K562 (cell line): ENCODE measurements at regions not wholly inside any gene's neighbourhood (a gene's known extent, or its start where the extent isn't known, plus 50 kb on each side); places are given as distances from the start of the nearest gene placed in this dataset.

Source experiments
- ATAC-seq: fragments of 200-7000 bp; cut with Tn5 transposase; 3 replicates; pipeline ENCODE4 v1.9.1; 2020; ENCODE audit warnings: moderate library complexity
- BruUV-seq: library from RNA; stranded (reverse); fragments of 400-500 nt; replicated peaks from 2 replicates; lab custom pipeline; 2021; lab: Mats Ljungman, UMichigan
- CTCF ChIA-PET: fragments of 300-600 bp; formaldehyde crosslinking; extraction: SDS; loops from one replicate; lab custom pipeline; 2021; ENCODE audit warnings: low intra/inter-chr PET ratio; lab: Yijun Ruan, JAX
- POLR2A ChIA-PET: fragments of 300-600, 350-650 bp; sonication (Branson Sonifier 250); formaldehyde crosslinking; extraction: SDS; loops from one replicate; lab custom pipeline; 2021; ENCODE audit warnings: antibody characterized with exemption, inconsistent platforms; lab: Yijun Ruan, JAX
- DNase-seq, 4 experiments: peaks; one replicate each; pipeline versions ENCODE4 v3.0.0 to v3.0.0-alpha.2; 2011 to 2018; ENCODE audit warnings: low spot score in 3 of 4, mixed read lengths in 3 of 4; ENCODE audit errors: extremely low read depth in 1 of 4
- FAIRE-seq: peaks from 2 replicates; lab custom pipeline; 2011; peaks lifted over from hg19 to GRCh38; lab: Jason Lieb, UNC
- H2AFZ ChIP-seq: 2 replicates; pipeline ENCODE4 v1.6.0; 2011; ENCODE audit warnings: low read depth, low read length, control low read depth, inconsistent platforms
- H3K27ac ChIP-seq: fragments of 200-600 bp; 3 replicates; pipeline ENCODE4 v1.8.0; 2011; ENCODE audit warnings: low read depth, mild to moderate bottlenecking, control low read depth, inconsistent platforms, low read length, moderate library complexity, mixed read lengths; ENCODE audit errors: extremely low read depth
- H3K27me3 ChIP-seq, 2 experiments: fragments of 300-600 bp in 1 of 2; 2 replicates in 1 of 2; 3 replicates in 1 of 2; pipeline versions ENCODE4 v1.6.0 to v1.8.0; 2011; ENCODE audit warnings: inconsistent platforms in 2 of 2, low read length in 2 of 2, mild to moderate bottlenecking in 1 of 2, mixed read lengths in 1 of 2, moderate library complexity in 1 of 2; ENCODE audit not compliant: control insufficient read depth in 2 of 2, insufficient read depth in 2 of 2
- H3K36me3 ChIP-seq: fragments of 300-600 bp; 3 replicates; pipeline ENCODE4 v1.8.0; 2011; ENCODE audit warnings: mild to moderate bottlenecking, low read length, inconsistent platforms; ENCODE audit not compliant: control insufficient read depth, insufficient read depth
- H3K4me1 ChIP-seq, 2 experiments: fragments of 200-600 bp in 1 of 2; replicated peaks in 1 of 2; 2 replicates in 1 of 2; 3 replicates in 1 of 2; pipeline versions ENCODE4 v1.5.1 to v1.8.0; 2011; ENCODE audit warnings: inconsistent platforms in 2 of 2, low read length in 2 of 2, mild to moderate bottlenecking in 1 of 2, mixed read lengths in 1 of 2, moderate library complexity in 1 of 2; ENCODE audit not compliant: control insufficient read depth in 2 of 2, insufficient read depth in 2 of 2
- H3K4me2 ChIP-seq: 2 replicates; pipeline ENCODE4 v1.6.1; 2011; ENCODE audit warnings: low read length, control low read depth, inconsistent platforms, mixed read lengths; ENCODE audit not compliant: insufficient read depth
- H3K4me3 ChIP-seq: fragments of 200-600 bp; sonication (generic), shearing (Covaris generic); 2 replicates; pipeline ENCODE4 v1.5.1; 2016; ENCODE audit warnings: control low read depth, inconsistent platforms
- H3K79me2 ChIP-seq: fragments of 200-600 bp; 3 replicates; pipeline ENCODE4 v1.8.0; 2011; ENCODE audit warnings: low read length, inconsistent platforms; ENCODE audit not compliant: control insufficient read depth, insufficient read depth
- H3K9ac ChIP-seq, 2 experiments: 2 replicates each; pipeline versions ENCODE4 v1.6.0 to v1.6.1; 2011; ENCODE audit warnings: low read depth in 2 of 2, low read length in 2 of 2, control low read depth in 1 of 2, inconsistent platforms in 1 of 2, mild to moderate bottlenecking in 1 of 2, mixed read lengths in 1 of 2; ENCODE audit not compliant: insufficient read depth in 1 of 2
- H3K9me1 ChIP-seq: one replicate; pipeline ENCODE4 v1.6.0; 2011; ENCODE audit warnings: inconsistent platforms, mild to moderate bottlenecking, low read length, moderate library complexity; ENCODE audit not compliant: control insufficient read depth, insufficient read depth
- H3K9me3 ChIP-seq: replicated peaks from 2 replicates; pipeline ENCODE4 v1.5.1; 2011; ENCODE audit warnings: low read depth, low read length, inconsistent platforms; ENCODE audit not compliant: control insufficient read depth, insufficient read depth
- H4K20me1 ChIP-seq: replicated peaks from 2 replicates; pipeline ENCODE4 v1.6.1; 2011; ENCODE audit warnings: low read length, inconsistent platforms, mixed read lengths; ENCODE audit not compliant: control insufficient read depth, insufficient read depth
- CAMTA2 ChIP-seq: fragments of 250-450 bp; sonication (Bioruptor Pico); conservative IDR thresholded peaks from 2 replicates; pipeline ENCODE4 v1.5.1; 2022
- CCNT2 ChIP-seq: IDR thresholded peaks from 2 replicates; pipeline ENCODE4 v1.6.1; 2011; ENCODE audit warnings: borderline replicate concordance, low read depth, mild to moderate bottlenecking, moderate library complexity, mixed read lengths, low read length; ENCODE audit not compliant: insufficient read length; ENCODE audit errors: extremely low read depth
- CREBBP ChIP-seq: IDR thresholded peaks from one replicate; pipeline ENCODE4 v1.6.1; 2012; ENCODE audit warnings: low read depth, mild to moderate bottlenecking, control low read depth, inconsistent platforms, low read length
- ELF2 ChIP-seq: fragments of 250-450 bp; sonication (Bioruptor Pico); IDR thresholded peaks from 2 replicates; pipeline ENCODE4 v1.5.0; 2021; ENCODE audit warnings: mild to moderate bottlenecking
- EZH2 ChIP-seq: IDR thresholded peaks from 2 replicates; pipeline ENCODE4 v1.6.1; 2012; ENCODE audit warnings: low read depth, mild to moderate bottlenecking, inconsistent platforms, low read length, borderline replicate concordance
- FOXM1 ChIP-seq, 2 experiments: fragments of 450-650 bp in 1 of 2; sonication (generic) in 1 of 2; formaldehyde crosslinking in 1 of 2; IDR thresholded peaks; 2 replicates each; pipeline versions ENCODE4 v1.6.1 to v1.9.0; 2017 to 2022; ENCODE audit warnings: low read depth in 2 of 2, mild to moderate bottlenecking in 2 of 2, missing genetic modification reagents in 1 of 2, moderate library complexity in 1 of 2
- KLF16 ChIP-seq: IDR thresholded peaks from 2 replicates; pipeline ENCODE4 v1.6.1; 2016; ENCODE audit warnings: antibody characterized with exemption
- MIER1 ChIP-seq: fragments of 450-650 bp; IDR thresholded peaks from 2 replicates; pipeline ENCODE4 v1.6.1; 2016; ENCODE audit warnings: antibody characterized with exemption, mild to moderate bottlenecking, low read depth
- NR3C1 ChIP-seq: sonication (generic); formaldehyde crosslinking; IDR thresholded peaks from 2 replicates; pipeline ENCODE4 v1.8.1; 2022; ENCODE audit warnings: missing genetic modification reagents
- RBM15 ChIP-seq: fragments of 200-400 bp; formaldehyde crosslinking; IDR thresholded peaks from 2 replicates; pipeline ENCODE4 v1.6.1; 2018; ENCODE audit warnings: mild to moderate bottlenecking, low read length, moderate library complexity; ENCODE audit not compliant: insufficient read depth
- ZBTB7A ChIP-seq: IDR thresholded peaks from 2 replicates; pipeline ENCODE4 v1.6.1; 2011; ENCODE audit warnings: low read depth, mild to moderate bottlenecking, low read length, moderate library complexity, borderline replicate concordance; ENCODE audit not compliant: control insufficient read depth
- ZNF609 ChIP-seq: sonication (generic); formaldehyde crosslinking; IDR thresholded peaks from 2 replicates; pipeline ENCODE4 v1.8.1; 2023; ENCODE audit warnings: missing genetic modification reagents, mild to moderate bottlenecking, borderline replicate concordance
- ZNF785 ChIP-seq: fragments of 250-450 bp; sonication (Bioruptor Pico); IDR thresholded peaks from 2 replicates; pipeline ENCODE4 v1.4.0; 2020; ENCODE audit warnings: mild to moderate bottlenecking
- ZNF830 ChIP-seq: fragments of 250-450 bp; sonication (Bioruptor Pico); IDR thresholded peaks from 2 replicates; pipeline ENCODE4 v1.5.0; 2021; ENCODE audit warnings: mild to moderate bottlenecking
- in situ Hi-C: fragments of 300-500 bp; cut with MboI; formaldehyde crosslinking; loops from 4 replicates; pipeline ENCODE4 v1.15.0; 2018; ENCODE audit warnings: inconsistent platforms, mixed read lengths
- intact Hi-C: fragments of 100-400 bp; cut with micrococcal nuclease; formaldehyde crosslinking; loops from 2 replicates; pipeline ENCODE4 v1.14.2; 2022

DNA sequence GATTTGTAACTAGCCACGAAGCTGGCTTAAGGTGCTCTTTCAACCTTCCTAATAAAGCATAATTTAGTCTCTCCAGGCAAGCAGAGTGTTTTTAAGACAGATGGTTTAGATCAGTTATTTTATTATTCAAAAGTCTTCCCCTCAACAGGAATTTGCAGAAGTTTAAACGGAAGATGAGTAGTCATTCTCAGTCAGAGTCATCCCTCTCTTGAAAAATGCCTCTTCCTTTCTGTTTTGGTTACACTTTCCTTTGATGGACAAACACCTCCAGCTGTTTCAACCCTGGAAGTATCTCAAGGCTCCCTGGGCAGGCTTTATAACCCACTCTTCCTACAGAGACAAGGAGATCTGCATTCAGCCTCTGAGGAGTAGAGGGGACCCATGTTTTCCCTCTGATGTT, 60.3 kb upstream of the POU2AF2 start (continued):
- TF ChIP-seq ZNF609 = no peak
- TF ChIP-seq, all 486 proteins: peak for 0

- ATAC-seq = no peak
- POLR2A ChIA-PET = no interaction called here
- no peak for FAIRE-seq
- TF ChIP-seq EZH2 (no peak), ZNF830 (CRISPR knock-in tag) (no peak), RBM15 (no peak), CAMTA2 (no peak), NR3C1 (CRISPR knock-in tag) (no peak), CCNT2 (no peak), ELF2 (CRISPR knock-in tag) (no peak), FOXM1 (IDR thresholded peaks at IDR 0.05; ENCODE audit: low read depth) (no peak), FOXM1 (CRISPR knock-in tag; IDR thresholded peaks at IDR 0.05; ENCODE audit: low read depth) (no peak), CREBBP (no peak), ZNF785 (CRISPR knock-in tag) (no peak), ZBTB7A (no peak), KLF16 (no peak), MIER1 (no peak)
These were observed 61.8 kb upstream of the POU2AF2 start for GRCh38 chr11:111183706-111184105.

More at GRCh38 chr11:111183706-111184105, 61.8 kb upstream of the POU2AF2 start:
- H3K9ac ChIP-seq = no peak overlapping the region
- no peak overlapping the region for H3K27ac ChIP-seq
- H3K4me2 ChIP-seq = no peak overlapping the region
- CTCF ChIA-PET = no interaction called here
- H2AFZ ChIP-seq = no peak overlapping the region
- H3K36me3 ChIP-seq = no peaks in the 10 kb centered on the region
- no peaks in the 10 kb centered on the region for H3K4me1 ChIP-seq
- no peaks in the 10 kb centered on the region for H3K79me2 ChIP-seq
- in situ Hi-C loops = no loop called here
- no peaks in the 10 kb centered on the region for H3K9me1 ChIP-seq
- intact Hi-C loops = no loop called here
- BruUV-seq = no TSS peak
- DNase-seq = no peak
- H3K27me3 ChIP-seq = no peaks in the 10 kb centered on the region
- no peak overlapping the region for H3K4me3 ChIP-seq
- H4K20me1 ChIP-seq = no peaks in the 10 kb centered on the region
- no peaks in the 10 kb centered on the region for H3K9me3 ChIP-seq
